ENCODE measurements at regions not wholly inside any gene's neighbourhood (a gene's known extent, or its start where the extent isn't known, plus 50 kb on each side); places are given as distances from the start of the nearest gene placed in this dataset.
"Not testable (repeated sequence)": the region's sequence is repeated elsewhere in the genome, so short reads cannot be mapped to it uniquely, and the experiment has no call there.

- TF ChIP-seq YY1 (IDR thresholded peaks at IDR 0.05; ENCODE audit: insufficient read depth, insufficient read length); SUZ12 (IDR thresholded peaks at IDR 0.05; ENCODE audit: extremely low read depth, insufficient read depth, insufficient read length): not testable (repeated sequence)
These were observed 93.9 kb upstream of the TCF21 start for GRCh38 chr6:133795051-133795450.
